K562 (cell line): ENCODE measurements at regions not wholly inside any gene's neighbourhood (a gene's known extent, or its start where the extent isn't known, plus 50 kb on each side); places are given as distances from the start of the nearest gene placed in this dataset.

Experiments
- ATAC-seq: fragments of 200-7000 bp; cut with Tn5 transposase; 3 replicates; pipeline ENCODE4 v1.9.1; 2020; ENCODE audit warnings: moderate library complexity
- BruUV-seq: library from RNA; stranded (reverse); fragments of 400-500 nt; replicated peaks from 2 replicates; lab custom pipeline; 2021; lab: Mats Ljungman, UMichigan
- CTCF ChIA-PET: fragments of 300-600 bp; formaldehyde crosslinking; extraction: SDS; loops from one replicate; lab custom pipeline; 2021; ENCODE audit warnings: low intra/inter-chr PET ratio; lab: Yijun Ruan, JAX
- POLR2A ChIA-PET: fragments of 300-600, 350-650 bp; sonication (Branson Sonifier 250); formaldehyde crosslinking; extraction: SDS; loops from one replicate; lab custom pipeline; 2021; ENCODE audit warnings: antibody characterized with exemption, inconsistent platforms; lab: Yijun Ruan, JAX
- DNase-seq, 4 experiments: peaks; one replicate each; pipeline versions ENCODE4 v3.0.0 to v3.0.0-alpha.2; 2011 to 2018; ENCODE audit warnings: low spot score in 3 of 4, mixed read lengths in 3 of 4; ENCODE audit errors: extremely low read depth in 1 of 4
- FAIRE-seq: peaks from 2 replicates; lab custom pipeline; 2011; peaks lifted over from hg19 to GRCh38; lab: Jason Lieb, UNC
- H2AFZ ChIP-seq: 2 replicates; pipeline ENCODE4 v1.6.0; 2011; ENCODE audit warnings: low read depth, low read length, control low read depth, inconsistent platforms
- H3K27ac ChIP-seq: fragments of 200-600 bp; 3 replicates; pipeline ENCODE4 v1.8.0; 2011; ENCODE audit warnings: low read depth, mild to moderate bottlenecking, control low read depth, inconsistent platforms, low read length, moderate library complexity, mixed read lengths; ENCODE audit errors: extremely low read depth
- H3K27me3 ChIP-seq, 2 experiments: fragments of 300-600 bp in 1 of 2; 2 replicates in 1 of 2; 3 replicates in 1 of 2; pipeline versions ENCODE4 v1.6.0 to v1.8.0; 2011; ENCODE audit warnings: inconsistent platforms in 2 of 2, low read length in 2 of 2, mild to moderate bottlenecking in 1 of 2, mixed read lengths in 1 of 2, moderate library complexity in 1 of 2; ENCODE audit not compliant: control insufficient read depth in 2 of 2, insufficient read depth in 2 of 2
- H3K36me3 ChIP-seq: fragments of 300-600 bp; 3 replicates; pipeline ENCODE4 v1.8.0; 2011; ENCODE audit warnings: mild to moderate bottlenecking, low read length, inconsistent platforms; ENCODE audit not compliant: control insufficient read depth, insufficient read depth
- H3K4me1 ChIP-seq, 2 experiments: fragments of 200-600 bp in 1 of 2; replicated peaks in 1 of 2; 2 replicates in 1 of 2; 3 replicates in 1 of 2; pipeline versions ENCODE4 v1.5.1 to v1.8.0; 2011; ENCODE audit warnings: inconsistent platforms in 2 of 2, low read length in 2 of 2, mild to moderate bottlenecking in 1 of 2, mixed read lengths in 1 of 2, moderate library complexity in 1 of 2; ENCODE audit not compliant: control insufficient read depth in 2 of 2, insufficient read depth in 2 of 2
- H3K4me2 ChIP-seq: 2 replicates; pipeline ENCODE4 v1.6.1; 2011; ENCODE audit warnings: low read length, control low read depth, inconsistent platforms, mixed read lengths; ENCODE audit not compliant: insufficient read depth
- H3K4me3 ChIP-seq: fragments of 200-600 bp; sonication (generic), shearing (Covaris generic); 2 replicates; pipeline ENCODE4 v1.5.1; 2016; ENCODE audit warnings: control low read depth, inconsistent platforms
- H3K79me2 ChIP-seq: fragments of 200-600 bp; 3 replicates; pipeline ENCODE4 v1.8.0; 2011; ENCODE audit warnings: low read length, inconsistent platforms; ENCODE audit not compliant: control insufficient read depth, insufficient read depth
- H3K9ac ChIP-seq, 2 experiments: 2 replicates each; pipeline versions ENCODE4 v1.6.0 to v1.6.1; 2011; ENCODE audit warnings: low read depth in 2 of 2, low read length in 2 of 2, control low read depth in 1 of 2, inconsistent platforms in 1 of 2, mild to moderate bottlenecking in 1 of 2, mixed read lengths in 1 of 2; ENCODE audit not compliant: insufficient read depth in 1 of 2
- H3K9me1 ChIP-seq: one replicate; pipeline ENCODE4 v1.6.0; 2011; ENCODE audit warnings: inconsistent platforms, mild to moderate bottlenecking, low read length, moderate library complexity; ENCODE audit not compliant: control insufficient read depth, insufficient read depth
- H3K9me3 ChIP-seq: replicated peaks from 2 replicates; pipeline ENCODE4 v1.5.1; 2011; ENCODE audit warnings: low read depth, low read length, inconsistent platforms; ENCODE audit not compliant: control insufficient read depth, insufficient read depth
- H4K20me1 ChIP-seq: replicated peaks from 2 replicates; pipeline ENCODE4 v1.6.1; 2011; ENCODE audit warnings: low read length, inconsistent platforms, mixed read lengths; ENCODE audit not compliant: control insufficient read depth, insufficient read depth
- ETV5 ChIP-seq: sonication (generic); formaldehyde crosslinking; IDR thresholded peaks from 2 replicates; pipeline ENCODE4 v1.4.0; 2020; ENCODE audit warnings: low read depth, mild to moderate bottlenecking, missing genetic modification reagents
- ETV6 ChIP-seq, 3 experiments: fragments of 150-350 bp in 1 of 3; sonication (generic) in 1 of 3; formaldehyde crosslinking in 1 of 3; IDR thresholded peaks; 2 replicates each; pipeline versions ENCODE4 v1.6.1 to v1.8.0; 2014 to 2022; ENCODE audit warnings: borderline replicate concordance in 2 of 3, low read depth in 2 of 3, antibody characterized with exemption in 1 of 3, low read length in 1 of 3, mild to moderate bottlenecking in 1 of 3, missing genetic modification reagents in 1 of 3
- HDAC1 ChIP-seq, 2 experiments: fragments of 450-650 bp; IDR thresholded peaks; 2 replicates each; pipeline ENCODE4 v1.6.1; 2016 to 2017; ENCODE audit warnings: inconsistent platforms in 1 of 2, mild to moderate bottlenecking in 1 of 2, moderate library complexity in 1 of 2
- WGBS: fragments of 100-300 bp; shearing (Covaris generic); methylation state at CpG from one replicate; pipeline ENCODE4 v1.1.6; 2016; ENCODE audit warnings: low coverage, mixed read lengths; ENCODE audit not compliant: insufficient coverage; ENCODE audit errors: missing lambda C conversion rate; 5-methylcytosine and 5-hydroxymethylcytosine counted together
- in situ Hi-C: fragments of 300-500 bp; cut with MboI; formaldehyde crosslinking; loops from 4 replicates; pipeline ENCODE4 v1.15.0; 2018; ENCODE audit warnings: inconsistent platforms, mixed read lengths
- intact Hi-C: fragments of 100-400 bp; cut with micrococcal nuclease; formaldehyde crosslinking; loops from 2 replicates; pipeline ENCODE4 v1.14.2; 2022
- TF ChIP-seq, protein P1 (sequence below): fragments of 450-650 bp; IDR thresholded peaks from 2 replicates; pipeline ENCODE4 v1.6.1; 2017; ENCODE audit warnings: mild to moderate bottlenecking, moderate library complexity
- TF ChIP-seq, protein P2 (sequence below): sonication (generic); formaldehyde crosslinking; IDR thresholded peaks from 2 replicates; pipeline ENCODE4 v1.8.1; 2023; ENCODE audit warnings: mild to moderate bottlenecking, missing genetic modification reagents

DNA sequence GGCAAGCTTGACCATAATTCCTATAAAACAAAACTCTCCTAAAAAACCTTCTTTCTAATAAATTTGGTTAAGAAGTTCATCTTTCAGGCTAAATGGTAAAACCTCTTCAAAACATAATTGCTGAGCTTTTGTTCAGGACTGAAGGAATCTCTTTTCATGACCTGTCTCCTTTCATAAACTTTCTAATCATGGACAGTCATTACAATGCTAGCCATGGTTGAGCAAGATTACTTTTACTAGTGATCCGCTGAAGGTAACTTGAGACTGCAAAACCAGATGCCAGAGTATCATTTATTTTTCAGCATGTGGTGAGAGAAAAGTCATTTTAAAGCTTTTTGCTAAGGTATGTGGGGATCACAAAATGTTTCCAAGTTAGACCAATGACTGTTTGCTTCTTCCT is 186.4 kb upstream of the RHOBTB1 start:
- H3K27ac ChIP-seq, result no peak overlapping the region
- H3K9me1 ChIP-seq, result no peaks in the 10 kb centered on the region
- no peaks in the 10 kb centered on the region for H3K79me2 ChIP-seq
- ATAC-seq, result no peak
- in situ Hi-C loops, result no loop called here
- no peaks in the 10 kb centered on the region for H3K36me3 ChIP-seq
- no peak overlapping the region for H3K9ac ChIP-seq
- ChIA-PET POLR2A (interaction anchor here (0.6 kb wide), 1 partner anchor 340 kb away, joined by 3 read pairs; no protein-coding TSS in a partner anchor), CTCF (no interaction called here)
- intact Hi-C loops, result no loop called here
- WGBS, result 0% methylated on average over 1 of the region's 1 CpG
- no peak for FAIRE-seq
- no peak for TF ChIP-seq ETV6 (IDR thresholded peaks at IDR 0.05; ENCODE audit: borderline replicate concordance in 1 of 2, low read depth in 2 of 2, low read length in 1 of 2)
- no peak for TF ChIP-seq ETV6 (CRISPR knock-in tag; IDR thresholded peaks at IDR 0.05; ENCODE audit: borderline replicate concordance)
- TF ChIP-seq, protein P1, sequence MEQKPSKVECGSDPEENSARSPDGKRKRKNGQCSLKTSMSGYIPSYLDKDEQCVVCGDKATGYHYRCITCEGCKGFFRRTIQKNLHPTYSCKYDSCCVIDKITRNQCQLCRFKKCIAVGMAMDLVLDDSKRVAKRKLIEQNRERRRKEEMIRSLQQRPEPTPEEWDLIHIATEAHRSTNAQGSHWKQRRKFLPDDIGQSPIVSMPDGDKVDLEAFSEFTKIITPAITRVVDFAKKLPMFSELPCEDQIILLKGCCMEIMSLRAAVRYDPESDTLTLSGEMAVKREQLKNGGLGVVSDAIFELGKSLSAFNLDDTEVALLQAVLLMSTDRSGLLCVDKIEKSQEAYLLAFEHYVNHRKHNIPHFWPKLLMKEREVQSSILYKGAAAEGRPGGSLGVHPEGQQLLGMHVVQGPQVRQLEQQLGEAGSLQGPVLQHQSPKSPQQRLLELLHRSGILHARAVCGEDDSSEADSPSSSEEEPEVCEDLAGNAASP, result no peak
- TF ChIP-seq HDAC1 (IDR thresholded peaks at IDR 0.05), result no peak
- TF ChIP-seq ETV5 (CRISPR knock-in tag), result no peak
- TF ChIP-seq, protein P2, sequence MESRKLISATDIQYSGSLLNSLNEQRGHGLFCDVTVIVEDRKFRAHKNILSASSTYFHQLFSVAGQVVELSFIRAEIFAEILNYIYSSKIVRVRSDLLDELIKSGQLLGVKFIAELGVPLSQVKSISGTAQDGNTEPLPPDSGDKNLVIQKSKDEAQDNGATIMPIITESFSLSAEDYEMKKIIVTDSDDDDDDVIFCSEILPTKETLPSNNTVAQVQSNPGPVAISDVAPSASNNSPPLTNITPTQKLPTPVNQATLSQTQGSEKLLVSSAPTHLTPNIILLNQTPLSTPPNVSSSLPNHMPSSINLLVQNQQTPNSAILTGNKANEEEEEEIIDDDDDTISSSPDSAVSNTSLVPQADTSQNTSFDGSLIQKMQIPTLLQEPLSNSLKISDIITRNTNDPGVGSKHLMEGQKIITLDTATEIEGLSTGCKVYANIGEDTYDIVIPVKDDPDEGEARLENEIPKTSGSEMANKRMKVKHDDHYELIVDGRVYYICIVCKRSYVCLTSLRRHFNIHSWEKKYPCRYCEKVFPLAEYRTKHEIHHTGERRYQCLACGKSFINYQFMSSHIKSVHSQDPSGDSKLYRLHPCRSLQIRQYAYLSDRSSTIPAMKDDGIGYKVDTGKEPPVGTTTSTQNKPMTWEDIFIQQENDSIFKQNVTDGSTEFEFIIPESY (CRISPR knock-in tag), result no peak
- no peaks in the 10 kb centered on the region for H3K9me3 ChIP-seq
- no TSS peak for BruUV-seq
- no peak overlapping the region for H3K4me3 ChIP-seq
- no peaks in the 10 kb centered on the region for H3K27me3 ChIP-seq
- H3K4me2 ChIP-seq, result no peak overlapping the region
- H2AFZ ChIP-seq, result no peak overlapping the region
- H3K4me1 ChIP-seq, result no peaks in the 10 kb centered on the region
- DNase-seq, result no peak
- no peaks in the 10 kb centered on the region for H4K20me1 ChIP-seq
